ENCODE measurements at regions not wholly inside any gene's neighbourhood (a gene's known extent, or its start where the extent isn't known, plus 50 kb on each side); places are given as distances from the start of the nearest gene placed in this dataset.
"Not testable (repeated sequence)": the region's sequence is repeated elsewhere in the genome, so short reads cannot be mapped to it uniquely, and the experiment has no call there.

DNA sequence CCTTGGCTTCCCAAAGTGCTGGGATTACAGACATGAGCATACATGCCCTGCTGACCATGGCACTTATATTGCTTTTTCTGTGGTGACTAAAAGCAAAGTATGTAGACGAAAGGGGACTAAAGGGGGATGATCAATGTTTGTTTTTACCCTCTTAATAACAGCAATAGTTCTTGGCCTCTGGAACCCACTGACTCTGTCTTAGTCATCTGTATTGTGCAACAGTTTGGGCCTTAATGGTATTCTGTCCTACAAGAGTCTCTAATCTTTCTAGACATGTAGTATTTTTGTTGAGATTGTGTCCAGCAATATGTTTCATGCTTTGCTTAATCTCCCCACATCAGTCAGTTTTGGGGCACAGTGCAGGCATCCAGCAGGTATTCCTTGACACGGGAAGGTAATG lies 359.9 kb upstream of the FANCL start:
- Histone ChIP-seq H3K36me3 (no peaks in the 10 kb centered on the region), H3K9ac (no peak overlapping the region), H3K9me3 (no peaks in the 10 kb centered on the region), H3K4me2 (no peak overlapping the region), H3K27me3 (no peaks in the 10 kb centered on the region), H3K27ac (no peak overlapping the region), H3K4me3 (no peak overlapping the region), H4K20me1 (no peaks in the 10 kb centered on the region), H3K4me1 (no peaks in the 10 kb centered on the region)
- TF ChIP-seq Cebpa-rat (IDR thresholded peaks at IDR 0.05): no peak

DNA sequence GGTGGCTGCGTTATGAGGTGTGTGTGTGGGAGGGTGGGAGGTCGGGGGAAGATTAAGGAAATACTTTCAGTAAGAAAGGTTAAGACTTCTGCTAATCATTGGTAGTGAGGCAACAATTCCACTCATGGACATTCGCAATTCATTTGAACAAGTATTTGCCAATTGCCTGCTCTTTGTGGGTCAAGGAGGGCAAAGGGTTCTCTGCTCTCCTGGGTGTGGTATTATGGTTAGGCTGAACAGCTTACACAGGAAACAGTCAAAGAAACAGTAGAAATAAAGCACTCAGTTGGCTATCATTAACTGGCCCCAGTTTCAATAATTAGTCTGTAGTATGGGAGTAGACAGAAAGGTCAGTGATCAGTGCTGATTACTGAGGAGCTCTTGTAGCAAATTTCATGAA lies 357.0 kb upstream of the FANCL start:
- no peak overlapping the region for H3K4me3 ChIP-seq
- H3K9ac ChIP-seq: no peak overlapping the region
- H3K27ac ChIP-seq: no peak overlapping the region
- H3K9me3 ChIP-seq: no peaks in the 10 kb centered on the region
- no peak overlapping the region for H3K4me2 ChIP-seq
- no peaks in the 10 kb centered on the region for H3K4me1 ChIP-seq
- no peaks in the 10 kb centered on the region for H3K36me3 ChIP-seq
- no peak for TF ChIP-seq Cebpa-rat (IDR thresholded peaks at IDR 0.05)
- no peaks in the 10 kb centered on the region for H3K27me3 ChIP-seq
- H4K20me1 ChIP-seq: no peaks in the 10 kb centered on the region

DNA sequence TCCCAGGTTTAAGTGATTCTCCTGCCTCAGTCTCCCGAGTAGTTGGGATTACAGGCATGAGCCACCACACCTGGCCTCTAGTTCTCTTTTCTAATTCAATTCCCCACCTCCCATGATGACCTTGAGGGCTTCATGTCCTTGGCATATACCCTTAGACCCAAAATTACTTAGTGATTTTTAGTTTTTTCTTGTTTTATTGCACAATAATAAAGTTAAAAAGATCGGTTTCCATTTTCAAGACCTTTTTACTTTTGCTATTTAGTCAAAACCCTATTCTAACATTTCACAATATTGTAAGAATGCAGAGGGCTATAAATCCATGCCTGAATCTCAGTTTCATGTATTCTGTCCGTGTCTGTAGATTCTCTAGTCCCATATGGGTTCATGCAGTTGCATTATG lies 354.6 kb upstream of the FANCL start:
- no peak overlapping the region for H3K4me2 ChIP-seq
- no peaks in the 10 kb centered on the region for H3K9me3 ChIP-seq
- H3K4me1 ChIP-seq: no peaks in the 10 kb centered on the region
- no peak overlapping the region for H3K9ac ChIP-seq
- no peak overlapping the region for H3K4me3 ChIP-seq
- H3K36me3 ChIP-seq: no peaks in the 10 kb centered on the region
- H4K20me1 ChIP-seq: no peaks in the 10 kb centered on the region
- no peaks in the 10 kb centered on the region for H3K27me3 ChIP-seq
- TF ChIP-seq Cebpa-rat (IDR thresholded peaks at IDR 0.05): no peak
- no peak overlapping the region for H3K27ac ChIP-seq

DNA sequence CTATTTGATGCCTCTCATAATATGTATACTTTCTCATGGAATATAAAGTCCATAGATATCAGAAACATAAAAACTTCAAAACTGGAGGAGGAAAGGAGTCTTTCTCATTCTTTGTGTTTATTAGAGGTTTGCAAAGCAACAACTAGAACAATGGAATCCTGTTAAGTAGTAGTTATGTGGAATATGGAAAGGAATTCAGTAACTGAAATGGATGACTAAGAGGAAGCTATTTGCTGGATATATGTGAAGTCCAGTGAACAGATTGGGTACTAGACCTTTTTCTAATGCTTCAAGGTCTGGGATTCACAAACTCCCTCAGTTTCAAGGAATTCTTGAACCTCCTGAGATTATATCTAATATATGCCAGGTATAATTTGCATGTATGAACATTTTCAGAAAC lies 353.6 kb upstream of the FANCL start:
- no peak overlapping the region for H3K4me2 ChIP-seq
- H3K27me3 ChIP-seq: no peaks in the 10 kb centered on the region
- H4K20me1 ChIP-seq: no peaks in the 10 kb centered on the region
- H3K36me3 ChIP-seq: no peaks in the 10 kb centered on the region
- H3K27ac ChIP-seq: no peak overlapping the region
- no peak overlapping the region for H3K4me3 ChIP-seq
- TF ChIP-seq Cebpa-rat (IDR thresholded peaks at IDR 0.05): no peak
- no peaks in the 10 kb centered on the region for H3K4me1 ChIP-seq
- no peaks in the 10 kb centered on the region for H3K9me3 ChIP-seq
- H3K9ac ChIP-seq: no peak overlapping the region

DNA sequence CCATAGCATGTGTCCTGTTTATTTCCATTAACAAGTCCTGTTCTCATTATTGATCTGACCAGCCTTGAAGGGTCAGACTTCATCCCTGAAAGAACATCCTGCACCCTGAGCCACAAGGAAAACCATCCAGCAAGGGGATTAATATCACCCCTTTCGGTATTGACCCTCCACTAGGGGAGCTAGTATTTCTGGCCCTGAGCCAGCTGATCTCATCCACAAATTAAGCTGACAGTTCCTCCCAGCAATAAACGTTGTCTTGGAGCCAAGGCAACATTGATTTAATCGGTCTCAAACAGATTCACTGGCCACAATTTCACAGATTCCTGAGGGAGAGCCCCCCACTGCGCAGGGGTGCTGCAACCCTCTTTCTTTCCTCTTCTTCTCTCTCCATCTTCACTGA lies 353.1 kb upstream of the FANCL start:
- Histone ChIP-seq H3K27ac (no peak overlapping the region), H3K36me3 (no peaks in the 10 kb centered on the region), H4K20me1 (no peaks in the 10 kb centered on the region), H3K4me2 (no peak overlapping the region), H3K4me1 (no peaks in the 10 kb centered on the region), H3K4me3 (no peak overlapping the region), H3K27me3 (no peaks in the 10 kb centered on the region), H3K9ac (no peak overlapping the region), H3K9me3 (no peaks in the 10 kb centered on the region)
- no peak for TF ChIP-seq Cebpa-rat (IDR thresholded peaks at IDR 0.05)

DNA sequence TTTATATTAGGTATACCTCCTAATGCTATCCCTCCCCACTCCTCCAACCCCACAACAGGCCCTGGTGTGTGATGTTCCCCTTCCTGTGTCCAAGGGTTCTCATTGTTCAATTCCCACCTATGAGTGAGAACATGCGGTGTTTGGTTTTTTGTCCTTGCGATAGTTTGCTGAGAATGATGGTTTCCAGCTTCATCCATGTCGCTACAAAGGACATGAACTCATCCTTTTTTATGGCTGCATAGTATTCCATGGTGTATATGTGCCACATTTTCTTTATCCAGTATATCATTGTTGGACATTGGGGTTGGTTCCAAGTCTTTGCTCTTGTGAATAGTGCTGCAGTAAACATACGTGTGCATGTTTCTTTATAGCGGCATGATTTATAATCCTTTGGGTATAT lies 345.1 kb upstream of the FANCL start:
- H3K27ac ChIP-seq, H3K36me3 ChIP-seq, H3K9me3 ChIP-seq, H3K4me2 ChIP-seq, H3K27me3 ChIP-seq, H3K9ac ChIP-seq, H3K4me3 ChIP-seq, H3K4me1 ChIP-seq, H4K20me1 ChIP-seq: not testable (repeated sequence)

DNA sequence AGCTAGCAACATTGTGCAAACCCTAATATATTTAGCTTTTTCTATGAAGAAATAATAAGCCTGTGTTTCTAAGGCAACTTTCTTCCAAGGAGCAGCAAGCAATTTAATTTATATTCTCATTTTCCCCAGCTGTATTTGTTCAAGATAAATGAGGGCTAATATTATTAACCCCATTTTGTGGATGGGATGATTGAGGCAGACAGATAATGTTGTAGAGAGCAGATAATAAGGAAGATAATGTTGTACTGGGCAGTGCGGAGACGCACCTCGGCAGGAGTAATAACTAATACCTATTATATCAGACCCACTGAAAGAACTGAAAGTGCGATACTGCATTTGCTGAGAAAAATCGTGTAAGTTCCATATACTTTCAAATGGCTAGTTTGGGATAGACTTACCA lies 344.1 kb upstream of the FANCL start:
- Histone ChIP-seq H3K27ac (no peak overlapping the region), H4K20me1 (no peaks in the 10 kb centered on the region), H3K4me2 (no peak overlapping the region), H3K27me3 (no peaks in the 10 kb centered on the region), H3K9me3 (no peaks in the 10 kb centered on the region), H3K36me3 (no peaks in the 10 kb centered on the region), H3K4me1 (no peaks in the 10 kb centered on the region), H3K9ac (no peak overlapping the region), H3K4me3 (no peak overlapping the region)
- no peak for TF ChIP-seq Cebpa-rat (IDR thresholded peaks at IDR 0.05)

DNA sequence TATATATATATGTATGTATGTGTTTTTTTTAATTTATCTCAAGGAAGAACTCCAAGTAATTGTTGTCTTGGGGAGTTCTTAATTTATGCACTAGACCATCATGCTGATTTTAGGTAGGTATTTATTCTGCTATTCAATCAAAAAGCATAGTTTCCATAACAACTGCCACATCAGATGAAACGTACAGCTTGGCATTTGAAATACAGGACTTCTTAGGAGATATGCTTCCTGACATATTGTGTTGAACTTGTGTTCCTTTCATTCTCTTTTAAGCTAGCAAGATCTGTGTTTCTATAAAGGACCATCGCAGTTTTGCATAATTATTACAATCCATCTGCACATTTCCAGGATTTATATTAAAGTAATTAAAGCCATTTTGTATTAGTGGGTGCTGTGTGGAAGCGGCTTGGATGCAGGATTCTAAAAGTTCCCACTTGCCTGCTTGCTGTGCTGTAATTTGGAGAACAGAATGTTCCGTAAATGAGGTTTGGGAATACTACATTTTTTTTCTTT lies 343.5 kb upstream of the FANCL start:
- H3K9ac ChIP-seq: no peak overlapping the region
- H3K27ac ChIP-seq: no peak overlapping the region
- no peaks in the 10 kb centered on the region for H3K36me3 ChIP-seq
- no peaks in the 10 kb centered on the region for H3K9me3 ChIP-seq
- H3K4me3 ChIP-seq: no peak overlapping the region
- TF ChIP-seq Cebpa-rat (IDR thresholded peaks at IDR 0.05): no peak
- H4K20me1 ChIP-seq: no peaks in the 10 kb centered on the region
- H3K4me1 ChIP-seq: no peaks in the 10 kb centered on the region
- H3K4me2 ChIP-seq: no peak overlapping the region
- no peaks in the 10 kb centered on the region for H3K27me3 ChIP-seq

DNA sequence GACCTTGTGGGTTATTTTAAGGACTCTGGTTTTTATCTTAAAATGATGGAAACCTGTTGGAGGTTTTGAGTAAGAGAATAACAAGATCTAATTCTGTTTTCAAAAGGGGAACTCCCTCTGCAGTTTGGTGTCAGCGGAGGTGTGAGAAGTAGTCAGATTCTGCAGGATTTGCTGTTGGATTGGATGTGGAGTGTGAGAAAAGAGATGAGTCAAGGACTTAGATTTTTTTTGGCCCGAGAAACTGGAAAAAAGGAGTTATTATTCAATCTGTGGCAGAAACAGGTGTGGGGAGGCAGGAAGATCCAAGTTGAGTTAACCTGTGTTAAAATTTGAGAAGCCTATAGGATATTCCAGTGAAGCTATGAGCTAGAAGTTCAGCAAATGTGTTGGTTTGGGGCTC lies 337.2 kb upstream of the FANCL start:
- Histone ChIP-seq H3K27ac (no peak overlapping the region), H3K4me1 (no peaks in the 10 kb centered on the region), H3K9me3 (no peaks in the 10 kb centered on the region), H3K4me2 (no peak overlapping the region), H3K9ac (no peak overlapping the region), H3K36me3 (no peaks in the 10 kb centered on the region), H3K4me3 (no peak overlapping the region), H3K27me3 (no peaks in the 10 kb centered on the region), H4K20me1 (no peaks in the 10 kb centered on the region)
- no peak for TF ChIP-seq Cebpa-rat (IDR thresholded peaks at IDR 0.05)

DNA sequence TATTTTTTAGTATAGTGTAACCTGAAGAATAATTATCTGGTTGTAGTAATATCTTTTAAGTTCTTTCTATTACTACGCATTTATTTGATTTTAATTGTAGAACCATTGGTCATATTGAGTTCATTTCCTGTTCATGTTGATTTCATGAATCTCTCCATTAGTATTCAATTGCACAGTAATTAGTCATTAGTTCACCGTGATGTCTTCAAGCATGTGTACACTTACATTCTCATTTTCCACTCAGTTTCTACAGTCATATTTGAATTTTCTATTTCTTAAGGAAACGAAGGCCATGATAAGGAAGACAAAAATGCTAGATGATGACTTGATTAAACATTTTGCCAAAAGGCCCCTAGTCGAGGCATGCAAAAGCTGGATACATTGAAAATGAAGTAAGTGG lies 333.7 kb upstream of the FANCL start:
- no peaks in the 10 kb centered on the region for H3K27me3 ChIP-seq
- H3K4me3 ChIP-seq: no peak overlapping the region
- no peak overlapping the region for H3K27ac ChIP-seq
- no peaks in the 10 kb centered on the region for H3K9me3 ChIP-seq
- H4K20me1 ChIP-seq: no peaks in the 10 kb centered on the region
- no peaks in the 10 kb centered on the region for H3K4me1 ChIP-seq
- no peak overlapping the region for H3K9ac ChIP-seq
- H3K36me3 ChIP-seq: no peaks in the 10 kb centered on the region
- H3K4me2 ChIP-seq: no peak overlapping the region
- TF ChIP-seq Cebpa-rat (IDR thresholded peaks at IDR 0.05): no peak

DNA sequence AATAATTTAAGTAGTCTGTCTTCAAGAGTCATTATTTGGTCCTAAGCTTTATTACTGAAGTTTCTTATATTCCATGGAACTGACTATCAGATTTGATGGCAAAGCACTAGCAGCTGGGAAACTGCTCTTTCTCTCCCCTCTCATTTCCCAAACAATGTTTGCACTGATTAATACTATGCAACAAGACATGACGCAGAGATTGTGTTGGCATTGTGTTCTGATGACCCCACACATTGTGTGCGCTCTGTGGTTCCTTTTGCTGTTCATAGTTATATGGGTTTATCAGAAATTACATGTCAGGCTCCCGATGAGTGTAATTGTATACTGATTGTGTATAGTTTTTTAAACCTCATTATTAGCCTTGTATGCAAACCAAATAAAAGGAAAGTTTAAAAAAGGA lies 331.6 kb upstream of the FANCL start:
- Histone ChIP-seq H3K9ac (no peak overlapping the region), H3K36me3 (no peaks in the 10 kb centered on the region), H3K9me3 (no peaks in the 10 kb centered on the region), H3K4me3 (no peak overlapping the region), H4K20me1 (no peaks in the 10 kb centered on the region), H3K4me2 (no peak overlapping the region), H3K27ac (no peak overlapping the region), H3K27me3 (no peaks in the 10 kb centered on the region), H3K4me1 (no peaks in the 10 kb centered on the region)
- TF ChIP-seq Cebpa-rat (IDR thresholded peaks at IDR 0.05): no peak
